H1 (cell line): ENCODE measurements at regions not wholly inside any gene's neighbourhood (a gene's known extent, or its start where the extent isn't known, plus 50 kb on each side); places are given as distances from the start of the nearest gene placed in this dataset.

Experiments used
- CHD2 ChIP-seq: IDR thresholded peaks from 2 replicates; pipeline ENCODE4 v1.6.1; 2012; ENCODE audit warnings: low read length, improper control_type of control experiment
- CTBP2 ChIP-seq: IDR thresholded peaks from 2 replicates; pipeline ENCODE4 v1.7.0; 2011; ENCODE audit warnings: borderline replicate concordance, mild to moderate bottlenecking, moderate library complexity, mixed read lengths, low read length; ENCODE audit not compliant: insufficient read depth, insufficient read length
- E2F6 ChIP-seq: IDR thresholded peaks from 2 replicates; pipeline ENCODE4 v1.6.1; 2012; ENCODE audit warnings: inconsistent platforms
- EGR1 ChIP-seq: IDR thresholded peaks from 2 replicates; pipeline ENCODE4 v1.6.1; 2011; ENCODE audit warnings: low read depth, low read length, borderline replicate concordance
- FOSL1 ChIP-seq: IDR thresholded peaks from 2 replicates; pipeline ENCODE4 v1.6.1; 2011; ENCODE audit warnings: mild to moderate bottlenecking, low read depth, low read length, moderate library complexity; ENCODE audit not compliant: insufficient read depth
- RNF2 ChIP-seq: fragments of 200-900, 300-1000 bp; sonication (generic); IDR thresholded peaks from 2 replicates; pipeline ENCODE4 v1.7.1; 2016; ENCODE audit warnings: borderline replicate concordance, low read depth, mild to moderate bottlenecking, antibody characterized with exemption, low read length; ENCODE audit not compliant: poor library complexity, severe bottlenecking; ENCODE audit errors: missing control alignments
- ZNF274 ChIP-seq: IDR thresholded peaks from 2 replicates; pipeline ENCODE4 v1.7.0; 2012; ENCODE audit warnings: low read length, borderline replicate concordance; ENCODE audit errors: extremely low read depth
- TF ChIP-seq, protein P1 (sequence below): fragments of 300-600 bp; sonication (generic); IDR thresholded peaks from 2 replicates; pipeline ENCODE4 v1.7.1; 2012; ENCODE audit warnings: low read length, moderate library complexity, mild to moderate bottlenecking, inconsistent platforms; ENCODE audit not compliant: insufficient replicate concordance

- TF ChIP-seq, protein P1, sequence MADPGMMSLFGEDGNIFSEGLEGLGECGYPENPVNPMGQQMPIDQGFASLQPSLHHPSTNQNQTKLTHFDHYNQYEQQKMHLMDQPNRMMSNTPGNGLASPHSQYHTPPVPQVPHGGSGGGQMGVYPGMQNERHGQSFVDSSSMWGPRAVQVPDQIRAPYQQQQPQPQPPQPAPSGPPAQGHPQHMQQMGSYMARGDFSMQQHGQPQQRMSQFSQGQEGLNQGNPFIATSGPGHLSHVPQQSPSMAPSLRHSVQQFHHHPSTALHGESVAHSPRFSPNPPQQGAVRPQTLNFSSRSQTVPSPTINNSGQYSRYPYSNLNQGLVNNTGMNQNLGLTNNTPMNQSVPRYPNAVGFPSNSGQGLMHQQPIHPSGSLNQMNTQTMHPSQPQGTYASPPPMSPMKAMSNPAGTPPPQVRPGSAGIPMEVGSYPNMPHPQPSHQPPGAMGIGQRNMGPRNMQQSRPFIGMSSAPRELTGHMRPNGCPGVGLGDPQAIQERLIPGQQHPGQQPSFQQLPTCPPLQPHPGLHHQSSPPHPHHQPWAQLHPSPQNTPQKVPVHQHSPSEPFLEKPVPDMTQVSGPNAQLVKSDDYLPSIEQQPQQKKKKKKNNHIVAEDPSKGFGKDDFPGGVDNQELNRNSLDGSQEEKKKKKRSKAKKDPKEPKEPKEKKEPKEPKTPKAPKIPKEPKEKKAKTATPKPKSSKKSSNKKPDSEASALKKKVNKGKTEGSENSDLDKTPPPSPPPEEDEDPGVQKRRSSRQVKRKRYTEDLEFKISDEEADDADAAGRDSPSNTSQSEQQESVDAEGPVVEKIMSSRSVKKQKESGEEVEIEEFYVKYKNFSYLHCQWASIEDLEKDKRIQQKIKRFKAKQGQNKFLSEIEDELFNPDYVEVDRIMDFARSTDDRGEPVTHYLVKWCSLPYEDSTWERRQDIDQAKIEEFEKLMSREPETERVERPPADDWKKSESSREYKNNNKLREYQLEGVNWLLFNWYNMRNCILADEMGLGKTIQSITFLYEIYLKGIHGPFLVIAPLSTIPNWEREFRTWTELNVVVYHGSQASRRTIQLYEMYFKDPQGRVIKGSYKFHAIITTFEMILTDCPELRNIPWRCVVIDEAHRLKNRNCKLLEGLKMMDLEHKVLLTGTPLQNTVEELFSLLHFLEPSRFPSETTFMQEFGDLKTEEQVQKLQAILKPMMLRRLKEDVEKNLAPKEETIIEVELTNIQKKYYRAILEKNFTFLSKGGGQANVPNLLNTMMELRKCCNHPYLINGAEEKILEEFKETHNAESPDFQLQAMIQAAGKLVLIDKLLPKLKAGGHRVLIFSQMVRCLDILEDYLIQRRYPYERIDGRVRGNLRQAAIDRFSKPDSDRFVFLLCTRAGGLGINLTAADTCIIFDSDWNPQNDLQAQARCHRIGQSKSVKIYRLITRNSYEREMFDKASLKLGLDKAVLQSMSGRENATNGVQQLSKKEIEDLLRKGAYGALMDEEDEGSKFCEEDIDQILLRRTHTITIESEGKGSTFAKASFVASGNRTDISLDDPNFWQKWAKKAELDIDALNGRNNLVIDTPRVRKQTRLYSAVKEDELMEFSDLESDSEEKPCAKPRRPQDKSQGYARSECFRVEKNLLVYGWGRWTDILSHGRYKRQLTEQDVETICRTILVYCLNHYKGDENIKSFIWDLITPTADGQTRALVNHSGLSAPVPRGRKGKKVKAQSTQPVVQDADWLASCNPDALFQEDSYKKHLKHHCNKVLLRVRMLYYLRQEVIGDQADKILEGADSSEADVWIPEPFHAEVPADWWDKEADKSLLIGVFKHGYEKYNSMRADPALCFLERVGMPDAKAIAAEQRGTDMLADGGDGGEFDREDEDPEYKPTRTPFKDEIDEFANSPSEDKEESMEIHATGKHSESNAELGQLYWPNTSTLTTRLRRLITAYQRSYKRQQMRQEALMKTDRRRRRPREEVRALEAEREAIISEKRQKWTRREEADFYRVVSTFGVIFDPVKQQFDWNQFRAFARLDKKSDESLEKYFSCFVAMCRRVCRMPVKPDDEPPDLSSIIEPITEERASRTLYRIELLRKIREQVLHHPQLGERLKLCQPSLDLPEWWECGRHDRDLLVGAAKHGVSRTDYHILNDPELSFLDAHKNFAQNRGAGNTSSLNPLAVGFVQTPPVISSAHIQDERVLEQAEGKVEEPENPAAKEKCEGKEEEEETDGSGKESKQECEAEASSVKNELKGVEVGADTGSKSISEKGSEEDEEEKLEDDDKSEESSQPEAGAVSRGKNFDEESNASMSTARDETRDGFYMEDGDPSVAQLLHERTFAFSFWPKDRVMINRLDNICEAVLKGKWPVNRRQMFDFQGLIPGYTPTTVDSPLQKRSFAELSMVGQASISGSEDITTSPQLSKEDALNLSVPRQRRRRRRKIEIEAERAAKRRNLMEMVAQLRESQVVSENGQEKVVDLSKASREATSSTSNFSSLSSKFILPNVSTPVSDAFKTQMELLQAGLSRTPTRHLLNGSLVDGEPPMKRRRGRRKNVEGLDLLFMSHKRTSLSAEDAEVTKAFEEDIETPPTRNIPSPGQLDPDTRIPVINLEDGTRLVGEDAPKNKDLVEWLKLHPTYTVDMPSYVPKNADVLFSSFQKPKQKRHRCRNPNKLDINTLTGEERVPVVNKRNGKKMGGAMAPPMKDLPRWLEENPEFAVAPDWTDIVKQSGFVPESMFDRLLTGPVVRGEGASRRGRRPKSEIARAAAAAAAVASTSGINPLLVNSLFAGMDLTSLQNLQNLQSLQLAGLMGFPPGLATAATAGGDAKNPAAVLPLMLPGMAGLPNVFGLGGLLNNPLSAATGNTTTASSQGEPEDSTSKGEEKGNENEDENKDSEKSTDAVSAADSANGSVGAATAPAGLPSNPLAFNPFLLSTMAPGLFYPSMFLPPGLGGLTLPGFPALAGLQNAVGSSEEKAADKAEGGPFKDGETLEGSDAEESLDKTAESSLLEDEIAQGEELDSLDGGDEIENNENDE: no peak
- TF ChIP-seq RNF2 (no peak), FOSL1 (no peak), E2F6 (no peak), CHD2 (no peak), EGR1 (no peak), ZNF274 (no peak), CTBP2 (no peak)
Measured at GRCh38 chr5:68548959-68549676, 333.6 kb downstream of the PIK3R1 start (continued).
